A673 (cell line): ENCODE measurements at regions not wholly inside any gene's neighbourhood (a gene's known extent, or its start where the extent isn't known, plus 50 kb on each side); places are given as distances from the start of the nearest gene placed in this dataset.

Experiments used
- BruUV-seq: library from RNA; stranded (reverse); fragments of 400-500 nt; replicated peaks from 2 replicates; lab custom pipeline; 2021; lab: Mats Ljungman, UMichigan
- CTCF ChIA-PET: fragments of 300-600 bp; sonication (Branson Sonifier 250); formaldehyde crosslinking; loops from one replicate; lab custom pipeline; 2022; ENCODE audit warnings: antibody characterized with exemption; lab: Charles Lee
- POLR2A ChIA-PET: fragments of 300-600 bp; sonication (Branson Sonifier 250); formaldehyde crosslinking; loops from one replicate; lab custom pipeline; 2022; ENCODE audit warnings: antibody characterized with exemption; ENCODE audit not compliant: low non-redundant PET; lab: Charles Lee
- DNase-seq: peaks from one replicate; pipeline ENCODE4 v3.0.0-alpha.2; 2015; ENCODE audit warnings: low spot score
- H3K27ac ChIP-seq: fragments of 200-600 bp; sonication (generic); 2 replicates; pipeline ENCODE4 v1.5.1; 2016; ENCODE audit warnings: mixed run types, low read depth, mild to moderate bottlenecking, mixed read lengths, antibody characterized with exemption, low read length; ENCODE audit not compliant: poor library complexity, severe bottlenecking
- H3K27me3 ChIP-seq: fragments of 200-600 bp; sonication (generic); replicated peaks from 2 replicates; pipeline ENCODE4 v1.6.1; 2017; ENCODE audit warnings: mixed run types, low read depth, mild to moderate bottlenecking, mixed read lengths, antibody characterized with exemption, low read length; ENCODE audit not compliant: insufficient read depth, poor library complexity
- H3K36me3 ChIP-seq: fragments of 200-600 bp; sonication (generic); 2 replicates; pipeline ENCODE4 v1.6.1; 2016; ENCODE audit warnings: mixed run types, mild to moderate bottlenecking, mixed read lengths, antibody characterized with exemption, low read length; ENCODE audit not compliant: insufficient read depth, poor library complexity, severe bottlenecking
- H3K4me1 ChIP-seq: fragments of 200-600 bp; sonication (generic); 2 replicates; pipeline ENCODE4 v1.6.1; 2017; ENCODE audit warnings: mixed run types, mild to moderate bottlenecking, mixed read lengths, antibody characterized with exemption, low read length; ENCODE audit not compliant: insufficient read depth, poor library complexity, severe bottlenecking
- H3K4me3 ChIP-seq: fragments of 200-600 bp; sonication (generic); 2 replicates; pipeline ENCODE4 v1.5.1; 2016; ENCODE audit warnings: low read depth, mixed run types, mild to moderate bottlenecking, mixed read lengths, low read length; ENCODE audit not compliant: poor library complexity, severe bottlenecking
- H3K9me3 ChIP-seq: fragments of 200-600 bp; sonication (generic); 2 replicates; pipeline ENCODE4 v1.6.1; 2016; ENCODE audit warnings: mixed run types, low read depth, mild to moderate bottlenecking, mixed read lengths, antibody characterized with exemption, low read length; ENCODE audit not compliant: poor library complexity, severe bottlenecking
- CTCF ChIP-seq: fragments of 300-800, 200-600 bp; sonication (generic); conservative IDR thresholded peaks from 2 replicates; pipeline ENCODE4 v1.5.1; 2017; ENCODE audit warnings: low read depth, mild to moderate bottlenecking, antibody characterized with exemption, low read length, moderate library complexity, mixed read lengths
- EZH2 ChIP-seq: fragments of 200-600 bp; sonication (generic); IDR thresholded peaks from 2 replicates; pipeline ENCODE4 v1.6.1; 2017; ENCODE audit warnings: borderline replicate concordance, low read depth, mild to moderate bottlenecking, mixed read lengths, antibody characterized with exemption, low read length; ENCODE audit not compliant: poor library complexity, severe bottlenecking
- intact Hi-C: fragments of 100-400 bp; cut with micrococcal nuclease; formaldehyde crosslinking; loops from one replicate; pipeline ENCODE4 v1.10.0; 2022; ENCODE audit not compliant: unreplicated experiment

GRCh38 chr2:239824046-239824694, 201.0 kb downstream of the NDUFA10 start:
- intact Hi-C loops, result loop anchor here (2.0 kb wide), 1 partner anchor 39 kb away; no protein-coding TSS in a partner anchor
- no peak overlapping the region for H3K27ac ChIP-seq
- H3K4me1 ChIP-seq, result no peaks in the 10 kb centered on the region
- TF ChIP-seq EZH2 (no peak), CTCF (no peak)
- CTCF ChIA-PET, result interaction anchor here (1.0 kb wide), 1 partner anchor 320 kb away, joined by 3 read pairs; no protein-coding TSS in a partner anchor
- DNase-seq, result peak; percentile 45
- H3K4me3 ChIP-seq, result no peak overlapping the region
- no peaks in the 10 kb centered on the region for H3K9me3 ChIP-seq
- H3K36me3 ChIP-seq, result no peaks in the 10 kb centered on the region
- no TSS peak for BruUV-seq
- POLR2A ChIA-PET, result no interaction called here
- H3K27me3 ChIP-seq, result no peaks in the 10 kb centered on the region

- TF ChIP-seq EZH2 (no peak), CTCF (no peak)
- CTCF ChIA-PET, result no interaction called here
- intact Hi-C loops, result no loop called here
Measured at GRCh38 chr2:239822146-239822831, 202.9 kb downstream of the NDUFA10 start.

GRCh38 chr2:239821694-239822075, 203.5 kb downstream of the NDUFA10 start:
- TF ChIP-seq CTCF (no peak), EZH2 (no peak)
- Histone ChIP-seq H3K36me3 (no peaks in the 10 kb centered on the region), H3K4me1 (no peaks in the 10 kb centered on the region), H3K27me3 (no peaks in the 10 kb centered on the region), H3K27ac (no peak overlapping the region), H3K4me3 (no peak overlapping the region), H3K9me3 (no peaks in the 10 kb centered on the region)
- CTCF ChIA-PET, result interaction anchor here (0.5 kb wide), 1 partner anchor 19 kb away, joined by 3 read pairs; no protein-coding TSS in a partner anchor
- no peak for DNase-seq
- POLR2A ChIA-PET, result no interaction called here
- BruUV-seq, result no TSS peak
- intact Hi-C loops, result no loop called here

More at GRCh38 chr2:239822146-239822831, 202.9 kb downstream of the NDUFA10 start:
- no peaks in the 10 kb centered on the region for H3K36me3 ChIP-seq
- H3K27ac ChIP-seq, result no peak overlapping the region
- no peaks in the 10 kb centered on the region for H3K27me3 ChIP-seq
- H3K9me3 ChIP-seq, result no peaks in the 10 kb centered on the region
- BruUV-seq, result no TSS peak
- DNase-seq, result no peak
- no peaks in the 10 kb centered on the region for H3K4me1 ChIP-seq
- POLR2A ChIA-PET, result no interaction called here
- no peak overlapping the region for H3K4me3 ChIP-seq
